OCI-LY7 (cell line): ENCODE measurements at regions not wholly inside any gene's neighbourhood (a gene's known extent, or its start where the extent isn't known, plus 50 kb on each side); places are given as distances from the start of the nearest gene placed in this dataset.

ENCODE experiments used
- BruUV-seq: library from RNA; stranded (reverse); fragments of 400-500 nt; replicated peaks from 2 replicates; lab custom pipeline; 2021; lab: Mats Ljungman, UMichigan
- CTCF ChIA-PET: fragments of 300-600 bp; sonication (Branson Sonifier 250); formaldehyde crosslinking; loops from one replicate; lab custom pipeline; 2022; ENCODE audit warnings: antibody characterized with exemption; ENCODE audit not compliant: unreplicated experiment; lab: Charles Lee
- POLR2A ChIA-PET: fragments of 300-600 bp; sonication (Branson Sonifier 250); formaldehyde crosslinking; loops from one replicate; lab custom pipeline; 2022; ENCODE audit warnings: antibody characterized with exemption; lab: Charles Lee
- DNase-seq: peaks from one replicate; pipeline ENCODE4 v3.0.0-alpha.2; 2015; ENCODE audit warnings: low spot score
- H2AFZ ChIP-seq: fragments of 200-600 bp; sonication (generic), shearing (Covaris generic); 2 replicates; pipeline ENCODE4 v1.6.1; 2014; ENCODE audit warnings: mild to moderate bottlenecking, antibody characterized with exemption, low read length, moderate library complexity
- H3K27ac ChIP-seq: fragments of 200-600 bp; sonication (generic); 2 replicates; pipeline ENCODE4 v1.5.1; 2014; ENCODE audit warnings: mixed run types, low read depth, mild to moderate bottlenecking, moderate library complexity, low read length, inconsistent platforms; ENCODE audit not compliant: poor library complexity, severe bottlenecking
- H3K36me3 ChIP-seq: fragments of 200-600 bp; sonication (generic); 2 replicates; pipeline ENCODE4 v1.6.1; 2014; ENCODE audit warnings: mild to moderate bottlenecking, antibody characterized with exemption, low read length, moderate library complexity, mixed read lengths; ENCODE audit not compliant: insufficient read depth
- H3K4me1 ChIP-seq: fragments of 200-600 bp; sonication (generic); 2 replicates; pipeline ENCODE4 v1.5.1; 2014; ENCODE audit warnings: mild to moderate bottlenecking, low read length; ENCODE audit not compliant: insufficient read depth, poor library complexity, severe bottlenecking
- H3K4me2 ChIP-seq: fragments of 200-600 bp; sonication (generic); 2 replicates; pipeline ENCODE4 v1.6.1; 2014; ENCODE audit warnings: mild to moderate bottlenecking, low read length
- H3K4me3 ChIP-seq: fragments of 200-600 bp; sonication (generic); 2 replicates; pipeline ENCODE4 v1.5.1; 2014; ENCODE audit warnings: mild to moderate bottlenecking, low read depth, low read length; ENCODE audit not compliant: poor library complexity, severe bottlenecking
- H3K79me2 ChIP-seq: fragments of 200-600 bp; sonication (generic); 2 replicates; pipeline ENCODE4 v1.6.1; 2016; ENCODE audit warnings: low read depth, mild to moderate bottlenecking, low read length, moderate library complexity, mixed read lengths; ENCODE audit not compliant: insufficient read depth
- H3K9me2 ChIP-seq: fragments of 200-600 bp; sonication (generic); 2 replicates; pipeline ENCODE4 v1.6.1; 2016; ENCODE audit warnings: mild to moderate bottlenecking, low read length, mixed read lengths; ENCODE audit not compliant: insufficient read depth
- H3K9me3 ChIP-seq: fragments of 200-600 bp; sonication (generic); 2 replicates; pipeline ENCODE4 v1.6.1; 2014; ENCODE audit warnings: mild to moderate bottlenecking, mixed run types, low read length, mixed read lengths
- H4K20me1 ChIP-seq: fragments of 200-600 bp; sonication (generic); 2 replicates; pipeline ENCODE4 v1.6.1; 2014; ENCODE audit warnings: mild to moderate bottlenecking, antibody characterized with exemption, low read length, moderate library complexity, mixed read lengths; ENCODE audit not compliant: insufficient read depth
- EZH2phosphoT487 ChIP-seq: fragments of 200-600 bp; sonication (generic); IDR thresholded peaks from 2 replicates; pipeline ENCODE4 v1.6.1; 2018; ENCODE audit warnings: low read depth, borderline replicate concordance, mild to moderate bottlenecking, mixed run types, antibody characterized with exemption, low read length, moderate library complexity, mixed read lengths
- intact Hi-C: fragments of 100-400 bp; cut with micrococcal nuclease; formaldehyde crosslinking; loops from one replicate; pipeline ENCODE4 v1.10.0; 2022; ENCODE audit not compliant: unreplicated experiment
- TF ChIP-seq, protein P1 (sequence below): fragments of 200-600 bp; sonication (generic); conservative IDR thresholded peaks from 2 replicates; pipeline ENCODE4 v1.5.1; 2014; ENCODE audit warnings: mild to moderate bottlenecking, antibody characterized with exemption, low read length, moderate library complexity, mixed read lengths

GRCh38 chr1:22290611-22291010 lies 147.7 kb upstream of the WNT4 start:
- ChIA-PET CTCF (no interaction called here), POLR2A (interaction anchor here (0.6 kb wide), 1 partner anchor 543 kb away, joined by 4 read pairs; no protein-coding TSS in a partner anchor)
- Histone ChIP-seq H3K9me3 (no peaks in the 10 kb centered on the region), H3K36me3 (no peaks in the 10 kb centered on the region), H2AFZ (no peak overlapping the region), H3K4me1 (no peaks in the 10 kb centered on the region), H3K4me3 (no peak overlapping the region), H3K9me2 (no peaks in the 10 kb centered on the region), H3K27ac (no peak overlapping the region), H4K20me1 (no peaks in the 10 kb centered on the region), H3K4me2 (no peak overlapping the region), H3K79me2 (no peaks in the 10 kb centered on the region)
- no TSS peak for BruUV-seq
- DNase-seq = no peak
- intact Hi-C loops = no loop called here
- TF ChIP-seq, protein P1, sequence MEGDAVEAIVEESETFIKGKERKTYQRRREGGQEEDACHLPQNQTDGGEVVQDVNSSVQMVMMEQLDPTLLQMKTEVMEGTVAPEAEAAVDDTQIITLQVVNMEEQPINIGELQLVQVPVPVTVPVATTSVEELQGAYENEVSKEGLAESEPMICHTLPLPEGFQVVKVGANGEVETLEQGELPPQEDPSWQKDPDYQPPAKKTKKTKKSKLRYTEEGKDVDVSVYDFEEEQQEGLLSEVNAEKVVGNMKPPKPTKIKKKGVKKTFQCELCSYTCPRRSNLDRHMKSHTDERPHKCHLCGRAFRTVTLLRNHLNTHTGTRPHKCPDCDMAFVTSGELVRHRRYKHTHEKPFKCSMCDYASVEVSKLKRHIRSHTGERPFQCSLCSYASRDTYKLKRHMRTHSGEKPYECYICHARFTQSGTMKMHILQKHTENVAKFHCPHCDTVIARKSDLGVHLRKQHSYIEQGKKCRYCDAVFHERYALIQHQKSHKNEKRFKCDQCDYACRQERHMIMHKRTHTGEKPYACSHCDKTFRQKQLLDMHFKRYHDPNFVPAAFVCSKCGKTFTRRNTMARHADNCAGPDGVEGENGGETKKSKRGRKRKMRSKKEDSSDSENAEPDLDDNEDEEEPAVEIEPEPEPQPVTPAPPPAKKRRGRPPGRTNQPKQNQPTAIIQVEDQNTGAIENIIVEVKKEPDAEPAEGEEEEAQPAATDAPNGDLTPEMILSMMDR = no peak
- no peak for TF ChIP-seq EZH2phosphoT487

DNA sequence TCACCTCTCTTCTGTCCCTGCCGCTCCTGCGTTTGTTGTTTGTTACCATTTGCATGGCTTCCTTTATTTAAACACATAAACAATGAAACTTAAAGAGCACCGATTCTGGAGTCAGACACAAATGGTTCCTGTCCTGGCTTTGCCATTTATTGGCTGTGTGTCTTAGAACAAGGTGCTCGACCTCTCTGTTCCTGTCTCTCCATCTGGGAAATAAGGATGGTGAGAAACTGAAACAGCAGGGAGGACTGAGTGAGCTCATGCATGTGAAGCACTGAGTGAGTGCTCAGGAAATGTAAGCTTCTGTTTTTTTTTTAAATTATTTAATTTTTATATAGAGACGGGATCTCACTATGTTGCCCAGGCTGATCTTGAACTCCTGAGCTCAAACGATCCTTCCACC lies 148.2 kb upstream of the WNT4 start:
- Histone ChIP-seq H4K20me1 (no peaks in the 10 kb centered on the region), H2AFZ (no peak overlapping the region), H3K27ac (no peak overlapping the region), H3K4me3 (no peak overlapping the region), H3K79me2 (no peaks in the 10 kb centered on the region), H3K4me2 (no peak overlapping the region), H3K9me3 (no peaks in the 10 kb centered on the region), H3K4me1 (no peaks in the 10 kb centered on the region), H3K9me2 (no peaks in the 10 kb centered on the region), H3K36me3 (no peaks in the 10 kb centered on the region)
- no TSS peak for BruUV-seq
- no peak for DNase-seq
- CTCF ChIA-PET = no interaction called here
- POLR2A ChIA-PET = no interaction called here
- intact Hi-C loops = no loop called here
- TF ChIP-seq, protein P1 = no peak
- no peak for TF ChIP-seq EZH2phosphoT487

DNA sequence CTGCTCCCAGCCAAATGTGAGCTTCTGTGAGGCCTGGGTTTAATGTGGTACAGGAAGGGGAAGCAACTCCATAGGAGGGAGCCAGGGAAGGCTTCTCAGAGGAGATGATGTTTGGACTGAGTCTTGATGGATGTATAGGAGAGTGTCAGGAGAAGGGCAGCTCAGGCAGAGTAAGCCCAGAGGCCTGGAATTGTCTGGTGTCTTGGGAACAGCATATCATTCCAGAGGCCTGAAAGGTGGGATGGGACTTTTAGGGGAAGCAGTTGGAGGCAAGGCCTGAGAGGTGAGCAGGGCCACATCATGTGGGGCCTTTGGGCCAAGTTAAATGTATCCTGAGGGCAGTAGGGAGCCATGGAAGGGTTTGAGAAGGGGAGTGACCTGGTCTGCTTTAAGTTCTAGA lies 148.6 kb upstream of the WNT4 start:
- ChIA-PET CTCF (no interaction called here), POLR2A (no interaction called here)
- no peak for DNase-seq
- H3K4me3 ChIP-seq = no peak overlapping the region
- no peak overlapping the region for H3K4me2 ChIP-seq
- H3K36me3 ChIP-seq = no peaks in the 10 kb centered on the region
- no peaks in the 10 kb centered on the region for H4K20me1 ChIP-seq
- intact Hi-C loops = no loop called here
- H3K27ac ChIP-seq = no peak overlapping the region
- no peaks in the 10 kb centered on the region for H3K9me3 ChIP-seq
- TF ChIP-seq EZH2phosphoT487 = no peak
- TF ChIP-seq, protein P1 = no peak
- H3K79me2 ChIP-seq = no peaks in the 10 kb centered on the region
- no peak overlapping the region for H2AFZ ChIP-seq
- no TSS peak for BruUV-seq
- H3K9me2 ChIP-seq = no peaks in the 10 kb centered on the region
- no peaks in the 10 kb centered on the region for H3K4me1 ChIP-seq
